K562 (cell line): ENCODE measurements at regions not wholly inside any gene's neighbourhood (a gene's known extent, or its start where the extent isn't known, plus 50 kb on each side); places are given as distances from the start of the nearest gene placed in this dataset.

Experiments
- ATAC-seq: fragments of 200-7000 bp; cut with Tn5 transposase; 3 replicates; pipeline ENCODE4 v1.9.1; 2020; ENCODE audit warnings: moderate library complexity
- BruUV-seq: library from RNA; stranded (reverse); fragments of 400-500 nt; replicated peaks from 2 replicates; lab custom pipeline; 2021; lab: Mats Ljungman, UMichigan
- CTCF ChIA-PET: fragments of 300-600 bp; formaldehyde crosslinking; extraction: SDS; loops from one replicate; lab custom pipeline; 2021; ENCODE audit warnings: low intra/inter-chr PET ratio; lab: Yijun Ruan, JAX
- POLR2A ChIA-PET: fragments of 300-600, 350-650 bp; sonication (Branson Sonifier 250); formaldehyde crosslinking; extraction: SDS; loops from one replicate; lab custom pipeline; 2021; ENCODE audit warnings: antibody characterized with exemption, inconsistent platforms; lab: Yijun Ruan, JAX
- DNase-seq, 4 experiments: peaks; one replicate each; pipeline versions ENCODE4 v3.0.0 to v3.0.0-alpha.2; 2011 to 2018; ENCODE audit warnings: low spot score in 3 of 4, mixed read lengths in 3 of 4; ENCODE audit errors: extremely low read depth in 1 of 4
- FAIRE-seq: peaks from 2 replicates; lab custom pipeline; 2011; peaks lifted over from hg19 to GRCh38; lab: Jason Lieb, UNC
- H2AFZ ChIP-seq: 2 replicates; pipeline ENCODE4 v1.6.0; 2011; ENCODE audit warnings: low read depth, low read length, control low read depth, inconsistent platforms
- H3K27ac ChIP-seq: fragments of 200-600 bp; 3 replicates; pipeline ENCODE4 v1.8.0; 2011; ENCODE audit warnings: low read depth, mild to moderate bottlenecking, control low read depth, inconsistent platforms, low read length, moderate library complexity, mixed read lengths; ENCODE audit errors: extremely low read depth
- H3K27me3 ChIP-seq, 2 experiments: fragments of 300-600 bp in 1 of 2; 2 replicates in 1 of 2; 3 replicates in 1 of 2; pipeline versions ENCODE4 v1.6.0 to v1.8.0; 2011; ENCODE audit warnings: inconsistent platforms in 2 of 2, low read length in 2 of 2, mild to moderate bottlenecking in 1 of 2, mixed read lengths in 1 of 2, moderate library complexity in 1 of 2; ENCODE audit not compliant: control insufficient read depth in 2 of 2, insufficient read depth in 2 of 2
- H3K36me3 ChIP-seq: fragments of 300-600 bp; 3 replicates; pipeline ENCODE4 v1.8.0; 2011; ENCODE audit warnings: mild to moderate bottlenecking, low read length, inconsistent platforms; ENCODE audit not compliant: control insufficient read depth, insufficient read depth
- H3K4me1 ChIP-seq, 2 experiments: fragments of 200-600 bp in 1 of 2; replicated peaks in 1 of 2; 2 replicates in 1 of 2; 3 replicates in 1 of 2; pipeline versions ENCODE4 v1.5.1 to v1.8.0; 2011; ENCODE audit warnings: inconsistent platforms in 2 of 2, low read length in 2 of 2, mild to moderate bottlenecking in 1 of 2, mixed read lengths in 1 of 2, moderate library complexity in 1 of 2; ENCODE audit not compliant: control insufficient read depth in 2 of 2, insufficient read depth in 2 of 2
- H3K4me2 ChIP-seq: 2 replicates; pipeline ENCODE4 v1.6.1; 2011; ENCODE audit warnings: low read length, control low read depth, inconsistent platforms, mixed read lengths; ENCODE audit not compliant: insufficient read depth
- H3K4me3 ChIP-seq: fragments of 200-600 bp; sonication (generic), shearing (Covaris generic); 2 replicates; pipeline ENCODE4 v1.5.1; 2016; ENCODE audit warnings: control low read depth, inconsistent platforms
- H3K79me2 ChIP-seq: fragments of 200-600 bp; 3 replicates; pipeline ENCODE4 v1.8.0; 2011; ENCODE audit warnings: low read length, inconsistent platforms; ENCODE audit not compliant: control insufficient read depth, insufficient read depth
- H3K9ac ChIP-seq, 2 experiments: 2 replicates each; pipeline versions ENCODE4 v1.6.0 to v1.6.1; 2011; ENCODE audit warnings: low read depth in 2 of 2, low read length in 2 of 2, control low read depth in 1 of 2, inconsistent platforms in 1 of 2, mild to moderate bottlenecking in 1 of 2, mixed read lengths in 1 of 2; ENCODE audit not compliant: insufficient read depth in 1 of 2
- H3K9me1 ChIP-seq: one replicate; pipeline ENCODE4 v1.6.0; 2011; ENCODE audit warnings: inconsistent platforms, mild to moderate bottlenecking, low read length, moderate library complexity; ENCODE audit not compliant: control insufficient read depth, insufficient read depth
- H3K9me3 ChIP-seq: replicated peaks from 2 replicates; pipeline ENCODE4 v1.5.1; 2011; ENCODE audit warnings: low read depth, low read length, inconsistent platforms; ENCODE audit not compliant: control insufficient read depth, insufficient read depth
- H4K20me1 ChIP-seq: replicated peaks from 2 replicates; pipeline ENCODE4 v1.6.1; 2011; ENCODE audit warnings: low read length, inconsistent platforms, mixed read lengths; ENCODE audit not compliant: control insufficient read depth, insufficient read depth
- ASH1L ChIP-seq: fragments of 450-650 bp; IDR thresholded peaks from 2 replicates; pipeline ENCODE4 v1.6.1; 2018; ENCODE audit warnings: borderline replicate concordance, mild to moderate bottlenecking, low read depth; ENCODE audit not compliant: partially characterized antibody
- EZH2 ChIP-seq: IDR thresholded peaks from 2 replicates; pipeline ENCODE4 v1.6.1; 2012; ENCODE audit warnings: low read depth, mild to moderate bottlenecking, inconsistent platforms, low read length, borderline replicate concordance
- NCOA2 ChIP-seq, 2 experiments: fragments of 450-650 bp; IDR thresholded peaks; 2 replicates each; pipeline ENCODE4 v1.6.1; 2018; ENCODE audit warnings: mild to moderate bottlenecking in 2 of 2, moderate library complexity in 1 of 2; ENCODE audit not compliant: partially characterized antibody in 2 of 2
- ZNF121 ChIP-seq: sonication (generic); formaldehyde crosslinking; conservative IDR thresholded peaks from 2 replicates; pipeline ENCODE4 v1.8.0; 2022; ENCODE audit warnings: missing genetic modification reagents
- ZSCAN32 ChIP-seq: fragments of 450-650 bp; formaldehyde crosslinking; IDR thresholded peaks from 2 replicates; pipeline ENCODE4 v1.4.0; 2020; ENCODE audit warnings: mild to moderate bottlenecking, moderate library complexity
- WGBS: fragments of 100-300 bp; shearing (Covaris generic); methylation state at CpG from one replicate; pipeline ENCODE4 v1.1.6; 2016; ENCODE audit warnings: low coverage, mixed read lengths; ENCODE audit not compliant: insufficient coverage; ENCODE audit errors: missing lambda C conversion rate; 5-methylcytosine and 5-hydroxymethylcytosine counted together
- in situ Hi-C: fragments of 300-500 bp; cut with MboI; formaldehyde crosslinking; loops from 4 replicates; pipeline ENCODE4 v1.15.0; 2018; ENCODE audit warnings: inconsistent platforms, mixed read lengths
- intact Hi-C: fragments of 100-400 bp; cut with micrococcal nuclease; formaldehyde crosslinking; loops from 2 replicates; pipeline ENCODE4 v1.14.2; 2022
- TF ChIP-seq, protein P1 (sequence below), 2 experiments: fragments of 450-650 bp; IDR thresholded peaks; 2 replicates each; pipeline ENCODE4 v1.6.1; 2018; ENCODE audit warnings: mild to moderate bottlenecking in 2 of 2, low read depth in 1 of 2; ENCODE audit not compliant: partially characterized antibody in 2 of 2
- TF ChIP-seq, protein P2 (sequence below): fragments of 450-650 bp; IDR thresholded peaks from 2 replicates; pipeline ENCODE4 v1.6.1; 2016; ENCODE audit warnings: low read depth, mild to moderate bottlenecking, moderate library complexity
- TF ChIP-seq, protein P3 (sequence below): fragments of 450-650 bp; formaldehyde crosslinking; conservative IDR thresholded peaks from 2 replicates; pipeline ENCODE4 v1.4.0; 2022; ENCODE audit warnings: mild to moderate bottlenecking, missing genetic modification characterization
- TF ChIP-seq, protein P4 (sequence below): sonication (generic); formaldehyde crosslinking; IDR thresholded peaks from 2 replicates; pipeline ENCODE4 v1.8.0; 2023; ENCODE audit warnings: mild to moderate bottlenecking, missing genetic modification reagents
- TF ChIP-seq, protein P5 (sequence below): fragments of 450-650 bp; IDR thresholded peaks from 2 replicates; pipeline ENCODE4 v1.6.1; 2016; ENCODE audit warnings: antibody characterized with exemption
- TF ChIP-seq, protein P6 (sequence below): sonication (generic); formaldehyde crosslinking; IDR thresholded peaks from 2 replicates; pipeline ENCODE4 v1.8.0; 2022; ENCODE audit warnings: mild to moderate bottlenecking, missing genetic modification reagents

DNA sequence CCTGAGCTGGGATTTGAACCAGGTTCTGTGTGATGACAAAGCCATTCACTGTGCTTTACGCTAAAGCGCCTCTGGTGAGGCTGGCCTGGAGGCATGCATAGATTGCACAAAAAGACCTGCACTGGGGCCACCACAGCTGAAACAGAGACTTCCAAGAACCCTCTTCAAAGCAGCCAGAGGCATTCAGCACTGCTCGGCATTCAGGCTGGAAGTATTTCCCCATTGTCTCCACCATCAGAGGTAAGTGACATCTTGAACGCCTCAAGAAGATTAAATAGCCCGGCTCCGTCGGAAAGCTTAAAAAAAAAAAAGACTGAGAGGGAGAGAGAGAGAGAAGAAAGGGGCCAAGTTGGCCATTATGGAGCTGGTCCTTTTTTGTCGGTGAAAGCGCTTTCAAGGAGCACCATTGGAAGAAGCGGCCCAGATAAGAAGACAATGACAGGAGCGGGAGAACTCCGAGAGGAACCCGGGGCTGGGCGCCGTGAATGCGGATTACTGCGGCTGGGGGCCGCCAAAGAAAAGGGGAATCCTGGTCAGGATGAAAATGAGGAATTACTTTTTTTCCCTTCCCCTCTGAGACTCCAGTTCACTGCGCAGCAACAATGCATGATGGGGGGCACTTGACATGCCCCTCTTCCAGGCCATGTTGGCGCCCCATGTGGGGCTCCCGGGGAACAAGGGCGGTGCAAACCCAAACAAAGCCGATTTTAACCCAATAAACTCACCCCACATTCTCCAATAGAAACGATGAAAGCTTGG is 228.3 kb downstream of the MYCN start:
- no peaks in the 10 kb centered on the region for H4K20me1 ChIP-seq
- ChIA-PET POLR2A (interaction anchor here (0.5 kb wide), 1 partner anchor 230 kb away, joined by 4 read pairs; no protein-coding TSS in a partner anchor), CTCF (no interaction called here)
- H3K4me1 ChIP-seq: no peaks in the 10 kb centered on the region; a peak in 1 of 5 replicates
- no peak overlapping the region for H2AFZ ChIP-seq
- ATAC-seq (no peak), FAIRE-seq (no peak), DNase-seq (no peak)
- H3K27ac ChIP-seq: no peak overlapping the region
- intact Hi-C loops (no loop called here), in situ Hi-C loops (no loop called here)
- H3K36me3 ChIP-seq: no peaks in the 10 kb centered on the region
- BruUV-seq: no TSS peak
- H3K4me3 ChIP-seq: no peak overlapping the region
- H3K27me3 ChIP-seq: peaks cover 9 to 45% of the 10 kb centered on the region in 2 experiments
- no peak overlapping the region for H3K4me2 ChIP-seq
- no peak overlapping the region for H3K9ac ChIP-seq
- H3K9me1 ChIP-seq: no peaks in the 10 kb centered on the region
- WGBS: 13% methylated on average over 22 of the region's 24 CpGs
- H3K9me3 ChIP-seq: no peaks in the 10 kb centered on the region
- H3K79me2 ChIP-seq: no peaks in the 10 kb centered on the region
- TF ChIP-seq, protein P1, sequence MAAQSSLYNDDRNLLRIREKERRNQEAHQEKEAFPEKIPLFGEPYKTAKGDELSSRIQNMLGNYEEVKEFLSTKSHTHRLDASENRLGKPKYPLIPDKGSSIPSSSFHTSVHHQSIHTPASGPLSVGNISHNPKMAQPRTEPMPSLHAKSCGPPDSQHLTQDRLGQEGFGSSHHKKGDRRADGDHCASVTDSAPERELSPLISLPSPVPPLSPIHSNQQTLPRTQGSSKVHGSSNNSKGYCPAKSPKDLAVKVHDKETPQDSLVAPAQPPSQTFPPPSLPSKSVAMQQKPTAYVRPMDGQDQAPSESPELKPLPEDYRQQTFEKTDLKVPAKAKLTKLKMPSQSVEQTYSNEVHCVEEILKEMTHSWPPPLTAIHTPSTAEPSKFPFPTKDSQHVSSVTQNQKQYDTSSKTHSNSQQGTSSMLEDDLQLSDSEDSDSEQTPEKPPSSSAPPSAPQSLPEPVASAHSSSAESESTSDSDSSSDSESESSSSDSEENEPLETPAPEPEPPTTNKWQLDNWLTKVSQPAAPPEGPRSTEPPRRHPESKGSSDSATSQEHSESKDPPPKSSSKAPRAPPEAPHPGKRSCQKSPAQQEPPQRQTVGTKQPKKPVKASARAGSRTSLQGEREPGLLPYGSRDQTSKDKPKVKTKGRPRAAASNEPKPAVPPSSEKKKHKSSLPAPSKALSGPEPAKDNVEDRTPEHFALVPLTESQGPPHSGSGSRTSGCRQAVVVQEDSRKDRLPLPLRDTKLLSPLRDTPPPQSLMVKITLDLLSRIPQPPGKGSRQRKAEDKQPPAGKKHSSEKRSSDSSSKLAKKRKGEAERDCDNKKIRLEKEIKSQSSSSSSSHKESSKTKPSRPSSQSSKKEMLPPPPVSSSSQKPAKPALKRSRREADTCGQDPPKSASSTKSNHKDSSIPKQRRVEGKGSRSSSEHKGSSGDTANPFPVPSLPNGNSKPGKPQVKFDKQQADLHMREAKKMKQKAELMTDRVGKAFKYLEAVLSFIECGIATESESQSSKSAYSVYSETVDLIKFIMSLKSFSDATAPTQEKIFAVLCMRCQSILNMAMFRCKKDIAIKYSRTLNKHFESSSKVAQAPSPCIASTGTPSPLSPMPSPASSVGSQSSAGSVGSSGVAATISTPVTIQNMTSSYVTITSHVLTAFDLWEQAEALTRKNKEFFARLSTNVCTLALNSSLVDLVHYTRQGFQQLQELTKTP (IDR thresholded peaks at IDR 0.05; ENCODE audit: low read depth in 1 of 2, partially characterized antibody in 2 of 2): no peak
- TF ChIP-seq, protein P2, sequence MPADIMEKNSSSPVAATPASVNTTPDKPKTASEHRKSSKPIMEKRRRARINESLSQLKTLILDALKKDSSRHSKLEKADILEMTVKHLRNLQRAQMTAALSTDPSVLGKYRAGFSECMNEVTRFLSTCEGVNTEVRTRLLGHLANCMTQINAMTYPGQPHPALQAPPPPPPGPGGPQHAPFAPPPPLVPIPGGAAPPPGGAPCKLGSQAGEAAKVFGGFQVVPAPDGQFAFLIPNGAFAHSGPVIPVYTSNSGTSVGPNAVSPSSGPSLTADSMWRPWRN: no peak
- TF ChIP-seq EZH2: no peak
- no peak for TF ChIP-seq ZNF121 (CRISPR knock-in tag)
- TF ChIP-seq, protein P3, sequence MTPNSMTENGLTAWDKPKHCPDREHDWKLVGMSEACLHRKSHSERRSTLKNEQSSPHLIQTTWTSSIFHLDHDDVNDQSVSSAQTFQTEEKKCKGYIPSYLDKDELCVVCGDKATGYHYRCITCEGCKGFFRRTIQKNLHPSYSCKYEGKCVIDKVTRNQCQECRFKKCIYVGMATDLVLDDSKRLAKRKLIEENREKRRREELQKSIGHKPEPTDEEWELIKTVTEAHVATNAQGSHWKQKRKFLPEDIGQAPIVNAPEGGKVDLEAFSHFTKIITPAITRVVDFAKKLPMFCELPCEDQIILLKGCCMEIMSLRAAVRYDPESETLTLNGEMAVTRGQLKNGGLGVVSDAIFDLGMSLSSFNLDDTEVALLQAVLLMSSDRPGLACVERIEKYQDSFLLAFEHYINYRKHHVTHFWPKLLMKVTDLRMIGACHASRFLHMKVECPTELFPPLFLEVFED (CRISPR knock-in tag): no peak
- TF ChIP-seq, protein P4, sequence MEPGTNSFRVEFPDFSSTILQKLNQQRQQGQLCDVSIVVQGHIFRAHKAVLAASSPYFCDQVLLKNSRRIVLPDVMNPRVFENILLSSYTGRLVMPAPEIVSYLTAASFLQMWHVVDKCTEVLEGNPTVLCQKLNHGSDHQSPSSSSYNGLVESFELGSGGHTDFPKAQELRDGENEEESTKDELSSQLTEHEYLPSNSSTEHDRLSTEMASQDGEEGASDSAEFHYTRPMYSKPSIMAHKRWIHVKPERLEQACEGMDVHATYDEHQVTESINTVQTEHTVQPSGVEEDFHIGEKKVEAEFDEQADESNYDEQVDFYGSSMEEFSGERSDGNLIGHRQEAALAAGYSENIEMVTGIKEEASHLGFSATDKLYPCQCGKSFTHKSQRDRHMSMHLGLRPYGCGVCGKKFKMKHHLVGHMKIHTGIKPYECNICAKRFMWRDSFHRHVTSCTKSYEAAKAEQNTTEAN (CRISPR knock-in tag): no peak
- TF ChIP-seq, protein P5, sequence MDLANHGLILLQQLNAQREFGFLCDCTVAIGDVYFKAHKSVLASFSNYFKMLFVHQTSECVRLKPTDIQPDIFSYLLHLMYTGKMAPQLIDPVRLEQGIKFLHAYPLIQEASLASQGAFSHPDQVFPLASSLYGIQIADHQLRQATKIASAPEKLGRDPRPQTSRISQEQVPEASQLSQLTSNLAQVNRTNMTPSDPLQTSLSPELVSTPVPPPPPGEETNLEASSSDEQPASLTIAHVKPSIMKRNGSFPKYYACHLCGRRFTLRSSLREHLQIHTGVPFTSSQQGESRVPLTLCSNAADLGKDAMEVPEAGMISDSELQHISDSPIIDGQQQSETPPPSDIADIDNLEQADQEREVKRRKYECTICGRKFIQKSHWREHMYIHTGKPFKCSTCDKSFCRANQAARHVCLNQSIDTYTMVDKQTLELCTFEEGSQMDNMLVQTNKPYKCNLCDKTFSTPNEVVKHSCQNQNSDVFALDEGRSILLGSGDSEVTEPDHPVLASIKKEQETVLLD: no peak
- TF ChIP-seq, protein P6, sequence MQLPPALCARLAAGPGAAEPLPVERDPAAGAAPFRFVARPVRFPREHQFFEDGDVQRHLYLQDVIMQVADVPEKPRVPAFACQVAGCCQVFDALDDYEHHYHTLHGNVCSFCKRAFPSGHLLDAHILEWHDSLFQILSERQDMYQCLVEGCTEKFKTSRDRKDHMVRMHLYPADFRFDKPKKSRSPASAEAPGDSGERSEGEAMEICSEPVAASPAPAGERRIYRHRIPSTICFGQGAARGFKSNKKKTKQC (CRISPR knock-in tag): no peak
- TF ChIP-seq NCOA2 (IDR thresholded peaks at IDR 0.05; ENCODE audit: partially characterized antibody in 2 of 2): no peak
- TF ChIP-seq ZSCAN32: no peak
- no peak for TF ChIP-seq ASH1L
